ENCODE measurements at regions not wholly inside any gene's neighbourhood (a gene's known extent, or its start where the extent isn't known, plus 50 kb on each side); places are given as distances from the start of the nearest gene placed in this dataset.

DNA sequence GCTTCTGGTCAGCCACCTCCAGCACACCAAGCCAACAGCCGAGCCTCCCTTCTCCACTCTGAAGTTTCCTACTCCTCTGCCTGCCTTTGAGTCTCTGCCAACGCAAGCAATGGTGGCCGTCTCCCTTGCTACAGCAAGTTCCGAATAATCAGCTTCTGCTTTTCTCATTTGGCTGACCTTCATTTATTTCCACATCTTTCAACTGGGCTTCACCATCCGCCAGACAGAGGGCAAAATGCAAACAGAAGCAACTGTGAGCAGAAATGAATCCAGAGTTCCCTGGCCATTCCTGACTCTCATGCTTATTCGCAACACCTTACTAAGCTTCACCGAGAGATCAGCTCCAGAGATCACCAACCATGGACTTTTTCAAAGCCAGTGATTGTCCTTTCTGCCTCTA is 621.0 kb downstream of the NPHP4 start:
- TF ChIP-seq JUNB (IDR thresholded peaks at IDR 0.05; ENCODE audit: unreplicated experiment), result no peak
- TF ChIP-seq EZH2 (IDR thresholded peaks at IDR 0.05; ENCODE audit: low read depth, unreplicated experiment), result no peak
- TF ChIP-seq, protein P1, sequence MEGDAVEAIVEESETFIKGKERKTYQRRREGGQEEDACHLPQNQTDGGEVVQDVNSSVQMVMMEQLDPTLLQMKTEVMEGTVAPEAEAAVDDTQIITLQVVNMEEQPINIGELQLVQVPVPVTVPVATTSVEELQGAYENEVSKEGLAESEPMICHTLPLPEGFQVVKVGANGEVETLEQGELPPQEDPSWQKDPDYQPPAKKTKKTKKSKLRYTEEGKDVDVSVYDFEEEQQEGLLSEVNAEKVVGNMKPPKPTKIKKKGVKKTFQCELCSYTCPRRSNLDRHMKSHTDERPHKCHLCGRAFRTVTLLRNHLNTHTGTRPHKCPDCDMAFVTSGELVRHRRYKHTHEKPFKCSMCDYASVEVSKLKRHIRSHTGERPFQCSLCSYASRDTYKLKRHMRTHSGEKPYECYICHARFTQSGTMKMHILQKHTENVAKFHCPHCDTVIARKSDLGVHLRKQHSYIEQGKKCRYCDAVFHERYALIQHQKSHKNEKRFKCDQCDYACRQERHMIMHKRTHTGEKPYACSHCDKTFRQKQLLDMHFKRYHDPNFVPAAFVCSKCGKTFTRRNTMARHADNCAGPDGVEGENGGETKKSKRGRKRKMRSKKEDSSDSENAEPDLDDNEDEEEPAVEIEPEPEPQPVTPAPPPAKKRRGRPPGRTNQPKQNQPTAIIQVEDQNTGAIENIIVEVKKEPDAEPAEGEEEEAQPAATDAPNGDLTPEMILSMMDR (conservative IDR thresholded peaks at IDR 0.05; ENCODE audit: low read depth in 2 of 2), result no peak
- no peak for TF ChIP-seq POLR2AphosphoS5 (IDR thresholded peaks at IDR 0.05; ENCODE audit: low read depth)
- TF ChIP-seq CREB1 (CRISPR knock-in tag; IDR thresholded peaks at IDR 0.05; ENCODE audit: low read depth), result no peak
- TF ChIP-seq EZH2phosphoT487 (IDR thresholded peaks at IDR 0.05; ENCODE audit: unreplicated experiment), result no peak
- TF ChIP-seq, protein P2, sequence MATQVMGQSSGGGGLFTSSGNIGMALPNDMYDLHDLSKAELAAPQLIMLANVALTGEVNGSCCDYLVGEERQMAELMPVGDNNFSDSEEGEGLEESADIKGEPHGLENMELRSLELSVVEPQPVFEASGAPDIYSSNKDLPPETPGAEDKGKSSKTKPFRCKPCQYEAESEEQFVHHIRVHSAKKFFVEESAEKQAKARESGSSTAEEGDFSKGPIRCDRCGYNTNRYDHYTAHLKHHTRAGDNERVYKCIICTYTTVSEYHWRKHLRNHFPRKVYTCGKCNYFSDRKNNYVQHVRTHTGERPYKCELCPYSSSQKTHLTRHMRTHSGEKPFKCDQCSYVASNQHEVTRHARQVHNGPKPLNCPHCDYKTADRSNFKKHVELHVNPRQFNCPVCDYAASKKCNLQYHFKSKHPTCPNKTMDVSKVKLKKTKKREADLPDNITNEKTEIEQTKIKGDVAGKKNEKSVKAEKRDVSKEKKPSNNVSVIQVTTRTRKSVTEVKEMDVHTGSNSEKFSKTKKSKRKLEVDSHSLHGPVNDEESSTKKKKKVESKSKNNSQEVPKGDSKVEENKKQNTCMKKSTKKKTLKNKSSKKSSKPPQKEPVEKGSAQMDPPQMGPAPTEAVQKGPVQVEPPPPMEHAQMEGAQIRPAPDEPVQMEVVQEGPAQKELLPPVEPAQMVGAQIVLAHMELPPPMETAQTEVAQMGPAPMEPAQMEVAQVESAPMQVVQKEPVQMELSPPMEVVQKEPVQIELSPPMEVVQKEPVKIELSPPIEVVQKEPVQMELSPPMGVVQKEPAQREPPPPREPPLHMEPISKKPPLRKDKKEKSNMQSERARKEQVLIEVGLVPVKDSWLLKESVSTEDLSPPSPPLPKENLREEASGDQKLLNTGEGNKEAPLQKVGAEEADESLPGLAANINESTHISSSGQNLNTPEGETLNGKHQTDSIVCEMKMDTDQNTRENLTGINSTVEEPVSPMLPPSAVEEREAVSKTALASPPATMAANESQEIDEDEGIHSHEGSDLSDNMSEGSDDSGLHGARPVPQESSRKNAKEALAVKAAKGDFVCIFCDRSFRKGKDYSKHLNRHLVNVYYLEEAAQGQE (IDR thresholded peaks at IDR 0.05; ENCODE audit: unreplicated experiment), result no peak
